Neural cell (in vitro differentiated cells): ENCODE measurements at regions not wholly inside any gene's neighbourhood (a gene's known extent, or its start where the extent isn't known, plus 50 kb on each side); places are given as distances from the start of the nearest gene placed in this dataset.

ENCODE experiments used
- H2AFZ ChIP-seq: fragments of 200-600, 300-800 bp; sonication (generic), shearing (Covaris generic); 2 replicates; pipeline ENCODE4 v1.6.0; 2014; ENCODE audit warnings: low read depth, mild to moderate bottlenecking, antibody characterized with exemption, low read length, moderate library complexity
- H3F3A ChIP-seq: fragments of 200-600 bp; shearing (Covaris generic); 2 replicates; pipeline ENCODE4 v1.6.1; 2016; ENCODE audit warnings: mild to moderate bottlenecking, moderate library complexity, mixed read lengths, antibody characterized with exemption, low read length; ENCODE audit not compliant: insufficient read depth, poor library complexity, severe bottlenecking
- H3K27ac ChIP-seq: fragments of 200-600, 300-800 bp; sonication (generic), shearing (Covaris generic); 2 replicates; pipeline ENCODE4 v1.5.1; 2014; ENCODE audit warnings: mild to moderate bottlenecking, low read length, moderate library complexity
- H3K27me3 ChIP-seq: fragments of 300-800, 200-600 bp; sonication (generic), shearing (Covaris generic); 2 replicates; pipeline ENCODE4 v1.6.0; 2014; ENCODE audit warnings: mild to moderate bottlenecking, low read depth, low read length, moderate library complexity; ENCODE audit not compliant: insufficient read depth
- H3K36me3 ChIP-seq: fragments of 300-800, 200-600 bp; sonication (generic), shearing (Covaris generic); 2 replicates; pipeline ENCODE4 v1.5.1; 2014; ENCODE audit warnings: mild to moderate bottlenecking, antibody characterized with exemption, low read length, moderate library complexity; ENCODE audit not compliant: insufficient read depth
- H3K4me2 ChIP-seq: fragments of 300-800, 200-600 bp; sonication (generic), shearing (Covaris generic); 2 replicates; pipeline ENCODE4 v1.6.0; 2014; ENCODE audit warnings: mild to moderate bottlenecking, low read length
- H3K4me3 ChIP-seq: fragments of 300-800, 200-600 bp; sonication (generic), shearing (Covaris generic); 2 replicates; pipeline ENCODE4 v1.5.1; 2014; ENCODE audit warnings: mild to moderate bottlenecking, low read length, moderate library complexity
- H3K79me2 ChIP-seq: fragments of 200-600 bp; shearing (Covaris generic); replicated peaks from 2 replicates; pipeline ENCODE4 v1.6.0; 2014; ENCODE audit warnings: mild to moderate bottlenecking, low read length, moderate library complexity; ENCODE audit not compliant: insufficient read depth
- H3K9ac ChIP-seq: fragments of 300-800, 200-600 bp; sonication (generic), shearing (Covaris generic); 2 replicates; pipeline ENCODE4 v1.6.1; 2016; ENCODE audit warnings: mild to moderate bottlenecking, low read length, mixed read lengths
- H3K9me2 ChIP-seq: fragments of 200-600 bp; shearing (Covaris generic); 2 replicates; pipeline ENCODE4 v1.6.1; 2016; ENCODE audit warnings: mild to moderate bottlenecking, low read length, mixed read lengths; ENCODE audit not compliant: insufficient read depth
- H3K9me3 ChIP-seq: fragments of 200-600, 300-800 bp; sonication (generic), shearing (Covaris generic); 2 replicates; pipeline ENCODE4 v1.6.1; 2016; ENCODE audit warnings: mild to moderate bottlenecking, mixed run types, low read length, moderate library complexity, mixed read lengths
- H4K20me1 ChIP-seq: fragments of 200-600 bp; shearing (Covaris generic); 2 replicates; pipeline ENCODE4 v1.6.1; 2016; ENCODE audit warnings: mild to moderate bottlenecking, mixed run types; ENCODE audit not compliant: insufficient read depth
- EP300 ChIP-seq: fragments of 450-650 bp; conservative IDR thresholded peaks from 2 replicates; pipeline ENCODE4 v1.6.1; 2014; ENCODE audit warnings: antibody characterized with exemption, mild to moderate bottlenecking, moderate library complexity; ENCODE audit not compliant: poor library complexity, severe bottlenecking
- EZH2 ChIP-seq: fragments of 200-600, 300-800 bp; shearing (Covaris generic), sonication (generic); IDR thresholded peaks from 2 replicates; pipeline ENCODE4 v1.6.1; 2014; ENCODE audit warnings: antibody characterized with exemption, low read length, borderline replicate concordance, mild to moderate bottlenecking; ENCODE audit not compliant: insufficient read depth, poor library complexity, severe bottlenecking
- MXI1 ChIP-seq: fragments of 450-650 bp; conservative IDR thresholded peaks from 2 replicates; pipeline ENCODE4 v1.6.1; 2014; ENCODE audit warnings: antibody characterized with exemption, mild to moderate bottlenecking; ENCODE audit not compliant: poor library complexity, severe bottlenecking
- POLR2AphosphoS5 ChIP-seq: IDR thresholded peaks from 2 replicates; pipeline ENCODE4 v1.6.1; 2012
- RAD21 ChIP-seq: fragments of 450-650 bp; conservative IDR thresholded peaks from 2 replicates; pipeline ENCODE4 v1.6.1; 2014; ENCODE audit warnings: antibody characterized with exemption, mild to moderate bottlenecking, moderate library complexity
- SMC3 ChIP-seq: fragments of 450-650 bp; conservative IDR thresholded peaks from 2 replicates; pipeline ENCODE4 v1.6.1; 2014; ENCODE audit warnings: antibody characterized with exemption, mild to moderate bottlenecking, moderate library complexity; ENCODE audit not compliant: poor library complexity
- TAF1 ChIP-seq: IDR thresholded peaks from 2 replicates; pipeline ENCODE4 v1.6.1; 2012; ENCODE audit warnings: low read depth
- TF ChIP-seq, protein P1 (sequence below): IDR thresholded peaks from 2 replicates; pipeline ENCODE4 v1.6.1; 2012; ENCODE audit warnings: borderline replicate concordance
- TF ChIP-seq, protein P2 (sequence below): fragments of 450-650 bp; IDR thresholded peaks from 2 replicates; pipeline ENCODE4 v1.5.1; 2014; ENCODE audit warnings: antibody characterized with exemption, mild to moderate bottlenecking, moderate library complexity; ENCODE audit not compliant: poor library complexity, severe bottlenecking

DNA sequence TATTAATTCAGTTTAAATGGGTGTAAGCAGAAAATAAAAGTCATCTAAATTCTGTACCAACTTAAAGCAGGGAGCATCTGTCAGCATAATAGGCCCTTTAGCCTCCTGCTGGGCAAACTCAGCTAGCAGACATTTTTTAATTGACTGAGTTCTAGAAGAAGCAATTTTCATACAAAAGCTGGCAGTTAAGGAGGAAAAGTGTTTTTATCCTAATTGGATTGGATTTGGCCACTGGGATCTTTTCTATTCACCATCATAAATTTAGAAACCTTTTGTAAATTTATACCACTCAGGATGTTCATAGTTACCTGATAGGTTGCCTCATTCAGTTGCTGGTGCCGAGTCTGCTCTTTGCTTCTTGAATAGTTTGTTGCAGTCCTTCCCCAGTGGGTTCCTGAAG lies 262.7 kb upstream of the FSIP2 start:
- H3K4me3 ChIP-seq, result no peak overlapping the region
- H3F3A ChIP-seq, result peaks cover 4% of the 10 kb centered on the region
- no peak overlapping the region for H3K27ac ChIP-seq
- H3K27me3 ChIP-seq, result no peaks in the 10 kb centered on the region
- no peaks in the 10 kb centered on the region for H4K20me1 ChIP-seq
- no peak overlapping the region for H3K9ac ChIP-seq
- H3K36me3 ChIP-seq, result no peaks in the 10 kb centered on the region
- TF ChIP-seq SMC3 (no peak), EZH2 (no peak), MXI1 (no peak), TAF1 (no peak), RAD21 (no peak), EP300 (no peak), POLR2AphosphoS5 (no peak)
- TF ChIP-seq, protein P1, sequence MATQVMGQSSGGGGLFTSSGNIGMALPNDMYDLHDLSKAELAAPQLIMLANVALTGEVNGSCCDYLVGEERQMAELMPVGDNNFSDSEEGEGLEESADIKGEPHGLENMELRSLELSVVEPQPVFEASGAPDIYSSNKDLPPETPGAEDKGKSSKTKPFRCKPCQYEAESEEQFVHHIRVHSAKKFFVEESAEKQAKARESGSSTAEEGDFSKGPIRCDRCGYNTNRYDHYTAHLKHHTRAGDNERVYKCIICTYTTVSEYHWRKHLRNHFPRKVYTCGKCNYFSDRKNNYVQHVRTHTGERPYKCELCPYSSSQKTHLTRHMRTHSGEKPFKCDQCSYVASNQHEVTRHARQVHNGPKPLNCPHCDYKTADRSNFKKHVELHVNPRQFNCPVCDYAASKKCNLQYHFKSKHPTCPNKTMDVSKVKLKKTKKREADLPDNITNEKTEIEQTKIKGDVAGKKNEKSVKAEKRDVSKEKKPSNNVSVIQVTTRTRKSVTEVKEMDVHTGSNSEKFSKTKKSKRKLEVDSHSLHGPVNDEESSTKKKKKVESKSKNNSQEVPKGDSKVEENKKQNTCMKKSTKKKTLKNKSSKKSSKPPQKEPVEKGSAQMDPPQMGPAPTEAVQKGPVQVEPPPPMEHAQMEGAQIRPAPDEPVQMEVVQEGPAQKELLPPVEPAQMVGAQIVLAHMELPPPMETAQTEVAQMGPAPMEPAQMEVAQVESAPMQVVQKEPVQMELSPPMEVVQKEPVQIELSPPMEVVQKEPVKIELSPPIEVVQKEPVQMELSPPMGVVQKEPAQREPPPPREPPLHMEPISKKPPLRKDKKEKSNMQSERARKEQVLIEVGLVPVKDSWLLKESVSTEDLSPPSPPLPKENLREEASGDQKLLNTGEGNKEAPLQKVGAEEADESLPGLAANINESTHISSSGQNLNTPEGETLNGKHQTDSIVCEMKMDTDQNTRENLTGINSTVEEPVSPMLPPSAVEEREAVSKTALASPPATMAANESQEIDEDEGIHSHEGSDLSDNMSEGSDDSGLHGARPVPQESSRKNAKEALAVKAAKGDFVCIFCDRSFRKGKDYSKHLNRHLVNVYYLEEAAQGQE, result peak; percentile 63
- TF ChIP-seq, protein P2, sequence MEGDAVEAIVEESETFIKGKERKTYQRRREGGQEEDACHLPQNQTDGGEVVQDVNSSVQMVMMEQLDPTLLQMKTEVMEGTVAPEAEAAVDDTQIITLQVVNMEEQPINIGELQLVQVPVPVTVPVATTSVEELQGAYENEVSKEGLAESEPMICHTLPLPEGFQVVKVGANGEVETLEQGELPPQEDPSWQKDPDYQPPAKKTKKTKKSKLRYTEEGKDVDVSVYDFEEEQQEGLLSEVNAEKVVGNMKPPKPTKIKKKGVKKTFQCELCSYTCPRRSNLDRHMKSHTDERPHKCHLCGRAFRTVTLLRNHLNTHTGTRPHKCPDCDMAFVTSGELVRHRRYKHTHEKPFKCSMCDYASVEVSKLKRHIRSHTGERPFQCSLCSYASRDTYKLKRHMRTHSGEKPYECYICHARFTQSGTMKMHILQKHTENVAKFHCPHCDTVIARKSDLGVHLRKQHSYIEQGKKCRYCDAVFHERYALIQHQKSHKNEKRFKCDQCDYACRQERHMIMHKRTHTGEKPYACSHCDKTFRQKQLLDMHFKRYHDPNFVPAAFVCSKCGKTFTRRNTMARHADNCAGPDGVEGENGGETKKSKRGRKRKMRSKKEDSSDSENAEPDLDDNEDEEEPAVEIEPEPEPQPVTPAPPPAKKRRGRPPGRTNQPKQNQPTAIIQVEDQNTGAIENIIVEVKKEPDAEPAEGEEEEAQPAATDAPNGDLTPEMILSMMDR, result peak; percentile 28
- no peaks in the 10 kb centered on the region for H3K9me2 ChIP-seq
- H2AFZ ChIP-seq, result no peak overlapping the region
- no peak overlapping the region for H3K4me2 ChIP-seq
- H3K9me3 ChIP-seq, result no peaks in the 10 kb centered on the region
- no peaks in the 10 kb centered on the region for H3K79me2 ChIP-seq

DNA sequence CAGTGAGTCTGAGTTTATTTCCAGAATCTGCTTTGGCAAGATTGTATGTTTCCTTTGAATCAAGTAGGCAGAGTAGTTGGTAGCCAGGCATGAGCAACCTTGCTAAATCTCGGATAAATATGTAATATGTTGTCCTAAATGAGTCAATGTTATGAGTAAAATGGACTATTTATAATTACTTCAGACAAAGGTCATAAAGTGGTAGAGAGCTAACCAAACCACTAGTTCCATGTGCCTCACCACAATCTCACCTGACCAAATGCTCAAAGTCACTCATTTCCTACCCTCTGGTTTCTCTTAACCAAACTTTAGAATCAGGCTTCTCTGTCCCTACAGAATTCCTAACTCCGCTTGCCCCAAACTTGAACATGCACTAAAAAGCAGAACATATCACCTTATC lies 261.2 kb upstream of the FSIP2 start:
- peaks cover 4% of the 10 kb centered on the region for H3F3A ChIP-seq
- H3K79me2 ChIP-seq, result no peaks in the 10 kb centered on the region
- no peaks in the 10 kb centered on the region for H3K9me3 ChIP-seq
- H3K9ac ChIP-seq, result no peak overlapping the region
- no peaks in the 10 kb centered on the region for H3K27me3 ChIP-seq
- no peak overlapping the region for H3K4me2 ChIP-seq
- H3K9me2 ChIP-seq, result no peaks in the 10 kb centered on the region
- H3K4me3 ChIP-seq, result no peak overlapping the region
- no peaks in the 10 kb centered on the region for H3K36me3 ChIP-seq
- no peaks in the 10 kb centered on the region for H4K20me1 ChIP-seq
- no peak overlapping the region for H3K27ac ChIP-seq
- H2AFZ ChIP-seq, result no peak overlapping the region
- TF ChIP-seq MXI1, result no peak
- no peak for TF ChIP-seq EP300
- no peak for TF ChIP-seq TAF1
- no peak for TF ChIP-seq RAD21
- TF ChIP-seq POLR2AphosphoS5, result no peak
- no peak for TF ChIP-seq EZH2
- TF ChIP-seq, protein P2, result no peak
- TF ChIP-seq, protein P1, result no peak
- no peak for TF ChIP-seq SMC3
